Stimulated activated CD4-positive, alpha-beta T cell treated with anti-CD3 and anti-CD28 coated beads, Interleukin-15, amount 100 ng/mL, for 24 hours (primary cell): ENCODE measurements at regions not wholly inside any gene's neighbourhood (a gene's known extent, or its start where the extent isn't known, plus 50 kb on each side); places are given as distances from the start of the nearest gene placed in this dataset.

Experiments
- DNase-seq: peaks from one replicate; pipeline ENCODE4 v3.0.0-alpha.2; 2020

DNA sequence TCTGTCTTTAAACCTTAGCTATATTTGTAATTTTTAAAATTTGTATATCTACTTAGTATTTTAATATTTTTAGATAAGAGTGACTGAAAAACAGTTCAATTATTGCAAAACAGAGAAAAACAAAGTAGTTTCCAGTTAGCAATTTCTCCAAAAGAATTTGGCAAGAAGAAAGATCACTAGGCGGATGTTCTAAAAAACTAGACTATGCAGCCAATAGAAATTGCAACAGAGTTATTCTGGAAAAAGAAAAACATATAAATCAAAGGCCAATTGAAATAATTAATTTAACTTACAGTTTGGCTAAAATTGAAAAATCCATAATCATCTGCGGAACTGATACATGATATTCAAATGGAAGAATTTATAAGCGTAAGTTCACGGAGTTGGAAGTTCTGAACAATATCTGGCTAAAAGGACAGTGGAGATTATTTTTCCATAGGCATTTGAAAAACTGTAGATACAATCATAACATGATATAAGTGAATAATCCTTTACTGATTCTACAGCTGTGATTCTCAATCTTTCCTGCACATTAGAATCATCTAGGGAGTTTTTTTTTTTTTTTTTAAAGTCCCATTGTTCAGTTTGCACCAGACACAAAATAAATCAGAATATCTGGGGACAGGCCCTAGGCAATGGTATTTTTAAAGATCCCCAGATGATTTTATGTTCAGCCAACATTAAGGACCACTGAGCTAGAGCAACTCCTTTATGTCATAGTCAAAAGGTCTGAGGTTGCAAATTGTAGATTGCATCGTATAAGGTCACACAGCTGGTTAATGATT, 605.1 kb upstream of the DAB2 start:
- DNase-seq: no peak

GRCh38 chr5:40027400-40027799, 602.6 kb upstream of the DAB2 start:
- no peak for DNase-seq

GRCh38 chr5:40025586-40025985, 600.8 kb upstream of the DAB2 start:
- no peak for DNase-seq

DNA sequence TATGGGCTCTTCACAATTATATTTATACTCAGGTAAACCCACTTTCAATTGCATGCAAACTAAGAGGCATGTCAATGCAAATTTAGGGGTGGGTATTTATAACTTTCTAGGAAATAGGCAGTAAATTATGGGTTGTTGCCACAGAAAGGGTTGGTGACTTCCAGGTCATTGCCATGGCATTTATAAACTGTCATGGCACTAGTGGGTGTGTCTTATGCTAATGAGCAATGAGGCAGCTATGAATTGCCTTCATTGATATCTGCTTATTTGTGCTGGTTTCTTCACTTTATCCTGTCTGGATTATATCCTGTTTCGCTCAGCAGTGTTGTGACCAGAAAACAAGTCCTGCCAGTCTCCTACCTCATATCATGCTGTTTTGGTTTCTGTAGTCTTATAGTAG, 597.3 kb upstream of the DAB2 start:
- DNase-seq: no peak

GRCh38 chr5:40021007-40021406, 596.2 kb upstream of the DAB2 start:
- no peak for DNase-seq

DNA sequence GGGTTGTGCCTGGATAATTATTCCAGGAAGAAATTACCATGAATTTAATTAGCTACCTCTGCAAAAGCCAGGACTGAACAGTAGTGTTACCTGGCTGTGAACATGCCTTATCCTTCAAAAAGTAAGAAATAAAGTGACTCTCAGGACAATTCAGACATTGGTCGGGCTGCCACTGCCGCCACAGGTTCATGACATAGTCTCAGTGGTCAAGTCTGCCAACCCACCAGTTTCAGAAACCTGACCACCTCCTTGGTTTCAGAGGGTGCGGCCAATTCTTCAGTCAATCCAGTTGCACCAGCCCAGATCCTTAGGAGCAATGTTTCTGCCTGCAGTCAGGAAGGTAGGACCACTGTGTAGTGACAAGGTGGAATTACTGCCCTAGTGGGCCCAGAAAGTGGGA, 593.1 kb upstream of the DAB2 start:
- no peak for DNase-seq

DNA sequence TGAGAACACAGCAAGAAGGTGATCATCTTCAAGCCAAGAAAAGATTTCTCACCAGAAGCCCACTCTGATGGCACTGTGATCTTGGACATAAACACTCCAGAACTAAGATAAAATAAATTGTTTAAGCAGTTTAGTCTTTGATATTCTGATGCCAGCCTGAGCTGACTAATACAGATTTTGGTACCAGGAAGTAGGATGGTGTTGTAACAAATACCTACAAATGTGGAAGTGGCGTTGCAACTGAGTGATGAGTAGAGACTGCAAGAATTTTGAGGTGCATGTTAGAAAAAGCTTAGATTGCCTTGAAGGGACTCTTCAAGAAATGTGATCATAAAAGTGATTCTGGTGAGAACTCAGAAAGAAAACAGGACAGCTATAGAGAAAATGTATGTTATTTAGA, 592.4 kb upstream of the DAB2 start:
- DNase-seq: no peak

GRCh38 chr5:40010436-40010835, 585.7 kb upstream of the DAB2 start:
- DNase-seq: no peak

- no peak for DNase-seq
These were observed 581.5 kb upstream of the DAB2 start for GRCh38 chr5:40006260-40006659.

GRCh38 chr5:40001796-40002195, 577.0 kb upstream of the DAB2 start:
- DNase-seq: no peak

DNA sequence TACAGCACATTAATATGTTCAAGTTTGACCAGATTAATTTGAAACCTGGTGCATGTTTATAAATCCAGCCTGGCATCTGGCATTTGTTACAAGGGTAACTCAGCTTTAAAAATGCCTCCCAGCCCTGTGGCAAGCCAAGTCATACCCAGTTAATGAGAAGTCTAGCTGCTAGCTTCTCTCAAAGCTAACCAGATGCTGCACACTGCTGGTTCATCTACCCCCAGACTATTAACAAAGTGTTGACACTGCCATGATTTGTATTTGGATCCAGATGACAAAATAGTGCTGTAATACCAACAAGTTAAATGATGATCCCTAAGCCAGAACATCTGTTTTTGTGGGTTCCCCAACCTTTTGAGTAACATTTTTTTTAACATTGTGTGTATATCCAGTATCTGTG, 573.7 kb upstream of the DAB2 start:
- no peak for DNase-seq

DNA sequence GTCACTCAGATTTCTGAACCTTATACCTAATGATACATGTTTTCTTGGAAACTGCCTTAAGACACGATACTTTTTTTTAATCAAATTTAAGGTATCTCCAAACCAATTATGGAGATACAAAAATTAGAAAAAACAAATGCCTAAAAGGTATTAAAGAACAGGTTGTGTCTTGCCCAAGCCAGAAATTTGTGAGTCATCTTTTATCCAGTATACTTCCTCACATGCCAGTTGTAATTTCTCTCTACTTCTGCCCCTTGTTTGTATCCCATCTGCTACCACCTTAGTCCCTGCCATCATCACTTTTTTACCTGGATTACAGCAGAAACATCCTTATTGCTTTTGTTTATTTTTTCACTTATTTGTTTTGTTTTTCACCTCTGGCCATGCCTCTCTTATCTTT, 571.2 kb upstream of the DAB2 start:
- DNase-seq: no peak

- no peak for DNase-seq
These were observed 567.9 kb upstream of the DAB2 start for GRCh38 chr5:39992617-39993202.

GRCh38 chr5:39986614-39987013, 561.8 kb upstream of the DAB2 start:
- DNase-seq: no peak

GRCh38 chr5:39980056-39980455, 555.3 kb upstream of the DAB2 start:
- no peak for DNase-seq

DNA sequence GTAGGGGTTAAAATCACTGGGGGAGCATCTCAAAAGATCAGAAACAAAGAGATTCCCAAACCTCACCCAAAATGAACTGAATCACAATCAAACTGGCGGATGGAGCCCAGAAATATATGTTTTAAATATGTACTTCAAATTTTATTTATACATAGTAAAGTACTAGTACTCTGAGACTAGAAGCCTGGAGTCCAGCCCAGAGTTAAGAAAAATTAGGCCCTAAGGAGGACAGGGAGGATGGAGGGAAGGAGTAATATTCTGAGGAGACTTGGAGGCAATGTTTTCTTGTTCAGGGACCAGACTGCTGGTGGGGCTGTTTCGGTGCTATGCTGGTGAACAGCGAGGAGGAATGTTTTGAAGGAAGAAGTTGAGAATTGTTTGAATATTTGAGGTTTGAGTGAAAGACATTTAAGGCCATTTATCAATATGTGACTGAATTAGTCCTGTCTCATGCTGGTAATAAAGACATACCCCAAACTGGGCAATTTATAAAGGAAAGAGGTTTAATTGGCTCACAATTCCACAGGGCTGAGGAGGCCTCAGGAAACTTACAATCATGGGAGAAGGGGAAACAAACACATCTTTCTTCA, 552.4 kb upstream of the DAB2 start:
- no peak for DNase-seq

- no peak for DNase-seq
These were observed 545.5 kb upstream of the DAB2 start for GRCh38 chr5:39970117-39970798.

GRCh38 chr5:39968381-39968780, 543.6 kb upstream of the DAB2 start:
- DNase-seq: no peak

DNA sequence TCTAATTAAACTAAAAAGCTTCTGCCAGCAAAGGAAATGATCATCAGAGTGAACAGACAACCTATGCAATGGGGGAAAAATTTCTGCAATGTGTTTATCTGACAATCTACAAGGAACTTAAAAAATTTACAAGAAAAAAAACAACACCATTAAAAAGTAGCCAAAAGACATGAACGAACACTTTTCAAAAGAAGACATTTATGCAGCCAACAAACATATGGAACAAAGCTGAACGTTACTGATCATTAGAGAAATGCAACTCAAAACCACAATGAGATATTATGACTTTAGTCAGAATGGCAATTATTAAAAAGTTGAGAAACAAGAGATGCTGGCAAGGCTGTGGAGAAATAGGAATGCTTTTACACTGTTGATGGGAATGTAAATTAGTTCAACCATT, 530.4 kb upstream of the DAB2 start:
- DNase-seq: no peak

DNA sequence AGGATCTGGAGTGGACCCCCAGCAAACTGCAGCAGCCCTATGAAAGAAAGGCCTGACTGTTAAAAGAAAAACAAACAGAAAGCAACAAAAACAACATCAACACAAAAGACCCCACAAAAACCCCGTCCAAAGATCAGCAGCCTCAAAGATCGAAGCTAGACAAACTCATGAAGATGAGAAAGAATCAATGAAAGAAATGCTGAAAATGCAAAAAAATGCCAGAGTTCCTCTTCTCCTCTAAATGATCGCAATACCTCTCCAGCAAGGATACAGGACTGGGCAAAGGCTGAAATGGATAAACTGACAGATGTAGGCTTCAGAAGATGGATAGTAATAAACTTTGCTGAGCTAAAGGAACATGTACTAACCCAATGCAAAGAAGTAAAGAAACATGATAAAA, 526.3 kb upstream of the DAB2 start:
- DNase-seq: no peak

DNA sequence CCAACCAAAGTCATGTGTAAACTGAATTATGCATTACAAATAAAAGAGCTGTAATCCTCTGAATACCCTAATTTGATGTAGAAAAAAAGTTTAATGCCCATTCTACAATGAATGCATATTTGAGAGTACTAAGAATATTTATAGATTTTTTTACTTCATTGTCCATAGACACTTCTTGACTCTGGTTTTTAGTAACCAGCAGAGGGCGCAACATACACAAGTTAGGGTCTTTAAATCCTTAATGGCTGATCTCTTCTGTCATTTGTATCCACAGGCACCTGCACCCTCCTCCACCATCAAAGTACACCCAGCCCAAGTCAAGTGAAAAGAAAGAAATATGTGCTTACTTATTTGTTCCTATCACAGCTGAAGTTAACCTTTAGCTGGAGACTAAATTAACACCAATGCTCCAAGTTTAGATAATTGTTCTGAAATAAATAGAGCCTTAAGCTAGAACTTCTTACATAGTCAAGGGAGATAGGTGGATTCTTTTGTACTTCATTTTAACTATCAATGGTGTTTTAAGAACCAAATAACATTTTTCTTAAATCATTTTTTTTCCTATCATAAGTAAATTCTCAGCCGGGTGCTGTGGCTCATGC, 524.2 kb upstream of the DAB2 start:
- DNase-seq: peak; percentile 61

DNA sequence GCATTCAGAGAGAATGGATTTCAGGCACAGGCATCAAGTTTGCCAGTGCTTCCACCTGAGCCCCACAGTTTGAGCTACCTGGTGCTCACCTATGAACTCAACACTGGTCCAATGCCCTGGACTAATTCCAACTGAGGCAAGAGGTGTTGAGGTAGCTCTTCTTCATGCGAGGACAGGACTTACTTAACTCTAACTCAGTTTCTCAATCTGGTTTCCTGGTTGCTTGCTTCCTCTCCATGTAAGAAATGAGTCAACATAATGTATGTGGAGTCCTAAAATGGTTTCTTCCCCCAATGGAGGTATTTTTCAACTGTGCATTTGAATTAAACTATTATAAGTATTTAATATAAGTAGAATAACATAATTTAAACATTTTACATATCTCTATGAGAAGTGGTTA, 523.6 kb upstream of the DAB2 start:
- no peak for DNase-seq

- DNase-seq: no peak
These were observed 522.9 kb upstream of the DAB2 start for GRCh38 chr5:39947657-39948056.
